IMR-90 (cell line): ENCODE measurements at regions not wholly inside any gene's neighbourhood (a gene's known extent, or its start where the extent isn't known, plus 50 kb on each side); places are given as distances from the start of the nearest gene placed in this dataset.

ENCODE experiments used
- ATAC-seq: fragments of 200-7000 bp; cut with Tn5 transposase; 2 replicates; pipeline ENCODE4 v1.9.1; 2020; ENCODE audit warnings: low read depth, mild to moderate bottlenecking, moderate library complexity
- BruUV-seq: library from RNA; stranded (reverse); fragments of 400-500 nt; replicated peaks from 2 replicates; lab custom pipeline; 2021; lab: Mats Ljungman, UMichigan
- CTCF ChIA-PET: fragments of 300-600 bp; formaldehyde crosslinking; extraction: SDS; loops from one replicate; lab custom pipeline; 2021; ENCODE audit warnings: antibody characterized with exemption; lab: Yijun Ruan, JAX
- POLR2A ChIA-PET: fragments of 300-600 bp; sonication (Branson Sonifier 250); formaldehyde crosslinking; loops from one replicate; lab custom pipeline; 2022; ENCODE audit warnings: antibody characterized with exemption; ENCODE audit not compliant: unreplicated experiment; lab: Charles Lee
- DNase-seq: peaks from one replicate; pipeline ENCODE4 v3.0.0; 2013
- H2AFZ ChIP-seq: replicated peaks from 2 replicates; pipeline ENCODE3; 2013; ENCODE audit warnings: low read length, mild to moderate bottlenecking; ENCODE audit not compliant: poor library complexity
- H2AK5ac ChIP-seq: 2 replicates; pipeline ENCODE4 v1.6.1; 2013; ENCODE audit warnings: low read depth, low read length, inconsistent platforms
- H2AK9ac ChIP-seq: replicated peaks from 2 replicates; pipeline ENCODE3; 2013; ENCODE audit warnings: mild to moderate bottlenecking, low read depth, low read length, moderate library complexity; ENCODE audit not compliant: poor library complexity
- H2BK120ac ChIP-seq: 2 replicates; pipeline ENCODE4 v1.6.1; 2013; ENCODE audit warnings: low read depth, low read length, inconsistent platforms
- H2BK15ac ChIP-seq: 3 replicates; pipeline ENCODE4 v1.6.1; 2013; ENCODE audit warnings: low read depth, low read length, inconsistent platforms
- H2BK20ac ChIP-seq: 2 replicates; pipeline ENCODE4 v1.6.1; 2013; ENCODE audit warnings: low read depth, mild to moderate bottlenecking, inconsistent platforms, low read length, moderate library complexity
- H2BK5ac ChIP-seq: 2 replicates; pipeline ENCODE4 v1.6.1; 2013; ENCODE audit warnings: mild to moderate bottlenecking, low read depth, low read length, inconsistent platforms; ENCODE audit not compliant: poor library complexity, severe bottlenecking
- H3K14ac ChIP-seq: replicated peaks from 2 replicates; pipeline ENCODE4 v1.6.1; 2013; ENCODE audit warnings: low read depth, low read length, inconsistent platforms
- H3K18ac ChIP-seq: 2 replicates; pipeline ENCODE4 v1.6.1; 2013; ENCODE audit warnings: low read depth, low read length, control low read depth
- H3K23ac ChIP-seq: 2 replicates; pipeline ENCODE4 v1.6.1; 2013; ENCODE audit warnings: low read depth, low read length, inconsistent platforms
- H3K27ac ChIP-seq: 2 replicates; pipeline ENCODE4 v1.5.1; 2013; ENCODE audit warnings: mild to moderate bottlenecking, control low read depth, low read length; ENCODE audit not compliant: insufficient read depth
- H3K27me3 ChIP-seq: 2 replicates; pipeline ENCODE4 v1.6.1; 2013; ENCODE audit warnings: low read length; ENCODE audit not compliant: control insufficient read depth, insufficient read depth
- H3K36me3 ChIP-seq: 2 replicates; pipeline ENCODE4 v1.6.1; 2013; ENCODE audit warnings: low read length, mixed read lengths; ENCODE audit not compliant: control insufficient read depth, insufficient read depth
- H3K4ac ChIP-seq: 2 replicates; pipeline ENCODE4 v1.6.1; 2013; ENCODE audit warnings: low read depth, low read length, inconsistent platforms
- H3K4me1 ChIP-seq: 2 replicates; pipeline ENCODE4 v1.6.1; 2013; ENCODE audit warnings: low read length, mixed read lengths; ENCODE audit not compliant: control insufficient read depth, insufficient read depth
- H3K4me2 ChIP-seq: 2 replicates; pipeline ENCODE4 v1.6.1; 2013; ENCODE audit warnings: low read depth, mild to moderate bottlenecking, control low read depth, low read length, moderate library complexity
- H3K4me3 ChIP-seq: 2 replicates; pipeline ENCODE4 v1.5.1; 2013; ENCODE audit warnings: low read depth, mild to moderate bottlenecking, control low read depth, low read length, moderate library complexity; ENCODE audit not compliant: insufficient read depth
- H3K56ac ChIP-seq: 2 replicates; pipeline ENCODE4 v1.6.1; 2013; ENCODE audit warnings: low read length, inconsistent platforms; ENCODE audit not compliant: insufficient read depth; ENCODE audit errors: extremely low read depth
- H3K79me1 ChIP-seq, 2 experiments: 2 replicates each; pipeline ENCODE4 v1.6.1; 2013; ENCODE audit warnings: low read length in 2 of 2, inconsistent platforms in 1 of 2, low read depth in 1 of 2
- H3K9ac ChIP-seq: 2 replicates; pipeline ENCODE4 v1.6.1; 2013; ENCODE audit warnings: low read depth, low read length, control low read depth
- H3K9me1 ChIP-seq: 2 replicates; pipeline ENCODE4 v1.6.1; 2013; ENCODE audit warnings: low read length, inconsistent platforms; ENCODE audit not compliant: insufficient read depth
- H3K9me3 ChIP-seq: 2 replicates; pipeline ENCODE4 v1.6.1; 2013; ENCODE audit warnings: low read length; ENCODE audit not compliant: control insufficient read depth, insufficient read depth
- H4K20me1 ChIP-seq: 2 replicates; pipeline ENCODE4 v1.6.1; 2013; ENCODE audit warnings: low read length, inconsistent platforms; ENCODE audit not compliant: insufficient read depth
- H4K5ac ChIP-seq: 2 replicates; pipeline ENCODE4 v1.6.1; 2013; ENCODE audit warnings: mild to moderate bottlenecking, low read depth, low read length, control low read depth
- H4K8ac ChIP-seq, 2 experiments: 2 replicates each; pipeline ENCODE4 v1.6.1; 2013; ENCODE audit warnings: low read depth in 2 of 2, low read length in 2 of 2, control low read depth in 1 of 2, inconsistent platforms in 1 of 2
- H4K91ac ChIP-seq: 2 replicates; pipeline ENCODE4 v1.6.1; 2013; ENCODE audit warnings: low read depth, low read length, inconsistent platforms; ENCODE audit not compliant: insufficient read depth
- CTCF ChIP-seq: conservative IDR thresholded peaks from 2 replicates; pipeline ENCODE4 v1.5.1; 2012; ENCODE audit warnings: mild to moderate bottlenecking, low read depth, low read length, improper control_type of control experiment
- ELK1 ChIP-seq: fragments of 150-350 bp; IDR thresholded peaks from 2 replicates; pipeline ENCODE4 v1.6.1; 2016; ENCODE audit warnings: low read depth, mild to moderate bottlenecking, low read length, moderate library complexity, borderline replicate concordance
- FOS ChIP-seq: fragments of 150-350 bp; IDR thresholded peaks from 2 replicates; pipeline ENCODE4 v1.6.1; 2016; ENCODE audit warnings: low read depth, low read length
- MAFK ChIP-seq: IDR thresholded peaks from 2 replicates; pipeline ENCODE4 v1.6.1; 2012; ENCODE audit warnings: low read depth, low read length, improper control_type of control experiment
- MAZ ChIP-seq: IDR thresholded peaks from 2 replicates; pipeline ENCODE4 v1.6.1; 2012; ENCODE audit warnings: low read depth, mild to moderate bottlenecking, low read length, improper control_type of control experiment, moderate library complexity, borderline replicate concordance
- MXI1 ChIP-seq: IDR thresholded peaks from 2 replicates; pipeline ENCODE4 v1.6.1; 2012; ENCODE audit warnings: low read depth, mild to moderate bottlenecking, low read length, moderate library complexity, borderline replicate concordance
- NFE2L2 ChIP-seq: fragments of 150-350 bp; IDR thresholded peaks from 2 replicates; pipeline ENCODE4 v1.6.1; 2016; ENCODE audit warnings: low read depth, mild to moderate bottlenecking, low read length
- POLR2A ChIP-seq: IDR thresholded peaks from 2 replicates; pipeline ENCODE4 v1.6.1; 2012; ENCODE audit warnings: mild to moderate bottlenecking, low read depth, low read length
- RAD21 ChIP-seq: IDR thresholded peaks from 2 replicates; pipeline ENCODE4 v1.6.1; 2012; ENCODE audit warnings: low read length, improper control_type of control experiment
- SMC3 ChIP-seq: fragments of 150-350 bp; IDR thresholded peaks from 2 replicates; pipeline ENCODE4 v1.6.1; 2016; ENCODE audit warnings: low read depth, mild to moderate bottlenecking, antibody characterized with exemption, low read length, moderate library complexity
- dilution Hi-C: fragments of 300-500 bp; cut with HindIII; formaldehyde crosslinking; loops from one replicate; pipeline ENCODE4 v1.14.3; 2018; ENCODE audit warnings: low sequenced_read_pairs; ENCODE audit not compliant: unreplicated experiment
- in situ Hi-C: fragments of 300-500 bp; cut with MboI; formaldehyde crosslinking; loops from 3 replicates; pipeline ENCODE4 v1.14.3; 2019; ENCODE audit warnings: low sequenced_read_pairs, inconsistent platforms, mixed read lengths
- intact Hi-C: fragments of 100-400 bp; cut with micrococcal nuclease; formaldehyde crosslinking; loops from 2 replicates; pipeline ENCODE4 v1.10.0; 2022

GRCh38 chr13:58340895-58341294, 709.4 kb downstream of the PCDH17 start:
- no TSS peak for BruUV-seq
- CTCF ChIA-PET: no interaction called here

More at GRCh38 chr13:58340895-58341294, 709.4 kb downstream of the PCDH17 start:
- ATAC-seq (no peak), DNase-seq (no peak)
- in situ Hi-C loops: no loop called here
- no peaks in the 10 kb centered on the region for H4K20me1 ChIP-seq
- H3K4me3 ChIP-seq: no peak overlapping the region
- intact Hi-C loops: no loop called here
- no peaks in the 10 kb centered on the region for H3K79me1 ChIP-seq
- no peak overlapping the region for H2BK120ac ChIP-seq
- H2BK5ac ChIP-seq: no peak overlapping the region
- H3K27me3 ChIP-seq: no peaks in the 10 kb centered on the region
- no peak overlapping the region for H2AK5ac ChIP-seq
- TF ChIP-seq ELK1 (no peak), SMC3 (no peak), MXI1 (no peak), CTCF (no peak), RAD21 (no peak), NFE2L2 (no peak), FOS (no peak), MAZ (no peak), POLR2A (no peak), MAFK (no peak)
- H3K9me3 ChIP-seq: no peaks in the 10 kb centered on the region
- no peak overlapping the region for H2BK15ac ChIP-seq
- H3K18ac ChIP-seq: no peak overlapping the region
- H3K56ac ChIP-seq: no peak overlapping the region
- no peak overlapping the region for H4K5ac ChIP-seq
- H2AK9ac ChIP-seq: no peak overlapping the region
- H3K9ac ChIP-seq: no peak overlapping the region
- dilution Hi-C loops: no loop called here
- H3K4me1 ChIP-seq: no peaks in the 10 kb centered on the region
- H3K14ac ChIP-seq: no peak overlapping the region
- no peak overlapping the region for H3K27ac ChIP-seq
- no peak overlapping the region for H2BK20ac ChIP-seq
- no peaks in the 10 kb centered on the region for H3K36me3 ChIP-seq
- no peaks in the 10 kb centered on the region for H3K9me1 ChIP-seq
- no peak overlapping the region for H4K91ac ChIP-seq
- no peak overlapping the region for H4K8ac ChIP-seq
- H3K4me2 ChIP-seq: no peak overlapping the region
- no peak overlapping the region for H3K4ac ChIP-seq
- H2AFZ ChIP-seq: no peak overlapping the region
- POLR2A ChIA-PET: no interaction called here
- H3K23ac ChIP-seq: no peak overlapping the region
